Loucy (cell line): ENCODE measurements at regions not wholly inside any gene's neighbourhood (a gene's known extent, or its start where the extent isn't known, plus 50 kb on each side); places are given as distances from the start of the nearest gene placed in this dataset.

Experiments
- EZH2phosphoT487 ChIP-seq: fragments of 200-600 bp; IDR thresholded peaks from 2 replicates; pipeline ENCODE4 v1.6.1; 2018; ENCODE audit warnings: antibody characterized with exemption, mild to moderate bottlenecking, moderate library complexity, borderline replicate concordance
- TF ChIP-seq, protein P1 (sequence below): fragments of 200-600 bp; sonication (generic); conservative IDR thresholded peaks from 2 replicates; pipeline ENCODE4 v1.5.1; 2014; ENCODE audit warnings: mild to moderate bottlenecking, antibody characterized with exemption, low read length

DNA sequence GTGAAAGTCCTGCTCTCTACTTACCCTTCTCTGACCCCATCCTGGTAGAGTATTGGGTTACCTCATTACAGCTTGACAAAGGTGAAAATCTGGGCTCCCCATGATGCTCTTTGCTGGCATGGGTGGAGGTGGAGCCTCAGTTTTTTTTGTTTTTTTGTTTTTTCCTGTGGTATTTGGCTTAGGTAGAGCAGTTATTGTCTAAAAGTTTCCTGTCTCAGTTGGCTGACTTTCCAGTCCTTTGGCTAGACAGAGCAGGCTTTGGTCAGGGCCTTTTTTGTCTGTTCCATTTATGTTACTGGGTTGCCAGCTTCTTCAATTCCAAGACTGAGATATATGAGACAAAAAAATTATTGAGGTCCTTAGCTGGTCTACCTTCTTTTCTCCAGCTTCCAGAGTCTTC lies 163.4 kb downstream of the GALC start:
- TF ChIP-seq, protein P1, sequence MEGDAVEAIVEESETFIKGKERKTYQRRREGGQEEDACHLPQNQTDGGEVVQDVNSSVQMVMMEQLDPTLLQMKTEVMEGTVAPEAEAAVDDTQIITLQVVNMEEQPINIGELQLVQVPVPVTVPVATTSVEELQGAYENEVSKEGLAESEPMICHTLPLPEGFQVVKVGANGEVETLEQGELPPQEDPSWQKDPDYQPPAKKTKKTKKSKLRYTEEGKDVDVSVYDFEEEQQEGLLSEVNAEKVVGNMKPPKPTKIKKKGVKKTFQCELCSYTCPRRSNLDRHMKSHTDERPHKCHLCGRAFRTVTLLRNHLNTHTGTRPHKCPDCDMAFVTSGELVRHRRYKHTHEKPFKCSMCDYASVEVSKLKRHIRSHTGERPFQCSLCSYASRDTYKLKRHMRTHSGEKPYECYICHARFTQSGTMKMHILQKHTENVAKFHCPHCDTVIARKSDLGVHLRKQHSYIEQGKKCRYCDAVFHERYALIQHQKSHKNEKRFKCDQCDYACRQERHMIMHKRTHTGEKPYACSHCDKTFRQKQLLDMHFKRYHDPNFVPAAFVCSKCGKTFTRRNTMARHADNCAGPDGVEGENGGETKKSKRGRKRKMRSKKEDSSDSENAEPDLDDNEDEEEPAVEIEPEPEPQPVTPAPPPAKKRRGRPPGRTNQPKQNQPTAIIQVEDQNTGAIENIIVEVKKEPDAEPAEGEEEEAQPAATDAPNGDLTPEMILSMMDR = no peak
- TF ChIP-seq EZH2phosphoT487 = no peak
